ENCODE measurements at regions not wholly inside any gene's neighbourhood (a gene's known extent, or its start where the extent isn't known, plus 50 kb on each side); places are given as distances from the start of the nearest gene placed in this dataset.

GRCh38 chr11:95688501-95689222 lies 100.9 kb downstream of the FAM76B start:
- peaks cover 12% of the 10 kb centered on the region for H3K36me3 Mint-ChIP-seq (ENCODE audit: low read depth)
- ATAC-seq (peak; percentile 77), DNase-seq (no peak)
- peaks cover 4% of the 10 kb centered on the region for H3K9me3 Mint-ChIP-seq
- TF ChIP-seq, protein P1, sequence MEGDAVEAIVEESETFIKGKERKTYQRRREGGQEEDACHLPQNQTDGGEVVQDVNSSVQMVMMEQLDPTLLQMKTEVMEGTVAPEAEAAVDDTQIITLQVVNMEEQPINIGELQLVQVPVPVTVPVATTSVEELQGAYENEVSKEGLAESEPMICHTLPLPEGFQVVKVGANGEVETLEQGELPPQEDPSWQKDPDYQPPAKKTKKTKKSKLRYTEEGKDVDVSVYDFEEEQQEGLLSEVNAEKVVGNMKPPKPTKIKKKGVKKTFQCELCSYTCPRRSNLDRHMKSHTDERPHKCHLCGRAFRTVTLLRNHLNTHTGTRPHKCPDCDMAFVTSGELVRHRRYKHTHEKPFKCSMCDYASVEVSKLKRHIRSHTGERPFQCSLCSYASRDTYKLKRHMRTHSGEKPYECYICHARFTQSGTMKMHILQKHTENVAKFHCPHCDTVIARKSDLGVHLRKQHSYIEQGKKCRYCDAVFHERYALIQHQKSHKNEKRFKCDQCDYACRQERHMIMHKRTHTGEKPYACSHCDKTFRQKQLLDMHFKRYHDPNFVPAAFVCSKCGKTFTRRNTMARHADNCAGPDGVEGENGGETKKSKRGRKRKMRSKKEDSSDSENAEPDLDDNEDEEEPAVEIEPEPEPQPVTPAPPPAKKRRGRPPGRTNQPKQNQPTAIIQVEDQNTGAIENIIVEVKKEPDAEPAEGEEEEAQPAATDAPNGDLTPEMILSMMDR (IDR thresholded peaks at IDR 0.05): no peak
- H3K27me3 Mint-ChIP-seq: no peaks in the 10 kb centered on the region
- H3K4me3 Mint-ChIP-seq: no peak overlapping the region
- H3K27ac Mint-ChIP-seq: no peak overlapping the region
- intact Hi-C loops (cut with micrococcal nuclease): no loop called here
- ChIA-PET CTCF (interaction anchor here (0.7 to 1.9 kb wide), 5 partner anchors 11 to 22 kb away, joined by 3 to 8 read pairs (median 5); no protein-coding TSS in a partner anchor), POLR2A (interaction anchor here (0.6 to 1.2 kb wide), 4 partner anchors 10 to 114 kb away, joined by 3 to 18 read pairs (median 3); no protein-coding TSS in a partner anchor)
- H3K4me1 Mint-ChIP-seq (ENCODE audit: low read depth): peaks cover 24% of the 10 kb centered on the region

GRCh38 chr11:95688015-95688414 lies 101.6 kb downstream of the FAM76B start:
- TF ChIP-seq, protein P1 (IDR thresholded peaks at IDR 0.05): no peak
- no peak for DNase-seq
- Mint-ChIP-seq H3K27ac (no peak overlapping the region), H3K27me3 (no peaks in the 10 kb centered on the region), H3K4me1 (ENCODE audit: low read depth) (peaks cover 29% of the 10 kb centered on the region), H3K9me3 (peaks cover 4% of the 10 kb centered on the region), H3K4me3 (no peak overlapping the region), H3K36me3 (ENCODE audit: low read depth) (peaks cover 12% of the 10 kb centered on the region)
- intact Hi-C loops (cut with micrococcal nuclease): no loop called here
- peak; percentile 25 for ATAC-seq
- POLR2A ChIA-PET: interaction anchor here (0.8 to 1.2 kb wide), 3 partner anchors 10 to 17 kb away, joined by 3 to 18 read pairs (median 3); no protein-coding TSS in a partner anchor
- CTCF ChIA-PET: interaction anchor here (0.7 to 1.2 kb wide), 4 partner anchors 12 to 23 kb away, joined by 3 to 8 read pairs (median 4); no protein-coding TSS in a partner anchor

DNA sequence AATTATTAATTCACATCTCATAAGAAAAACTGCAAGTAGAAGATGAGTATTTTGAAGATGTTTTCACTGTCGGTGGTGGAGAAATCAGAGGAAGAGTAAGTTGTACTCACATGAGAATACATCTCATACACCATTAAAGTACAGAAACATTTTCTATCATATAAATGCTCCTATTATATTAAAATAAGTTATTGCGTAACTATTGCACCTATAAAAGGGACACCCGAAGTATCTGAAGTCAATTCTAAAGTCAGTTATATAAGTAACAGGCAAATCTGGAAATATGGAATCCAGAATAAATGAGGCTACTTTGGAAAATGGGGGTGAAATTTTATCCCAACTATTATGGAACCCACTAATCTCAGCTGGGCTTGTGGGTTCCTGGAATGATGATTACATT lies 103.3 kb downstream of the FAM76B start:
- Mint-ChIP-seq H3K4me3 (no peak overlapping the region), H3K4me1 (ENCODE audit: low read depth) (peaks cover 46% of the 10 kb centered on the region), H3K36me3 (ENCODE audit: low read depth) (peaks cover 19% of the 10 kb centered on the region), H3K27me3 (no peaks in the 10 kb centered on the region), H3K27ac (peak overlapping the region; percentile 21), H3K9me3 (peaks cover 6% of the 10 kb centered on the region)
- ATAC-seq: no peak
- intact Hi-C loops (cut with micrococcal nuclease): no loop called here
- TF ChIP-seq, protein P1 (IDR thresholded peaks at IDR 0.05): no peak
- no peak for DNase-seq
- CTCF ChIA-PET: no interaction called here
- POLR2A ChIA-PET: no interaction called here

DNA sequence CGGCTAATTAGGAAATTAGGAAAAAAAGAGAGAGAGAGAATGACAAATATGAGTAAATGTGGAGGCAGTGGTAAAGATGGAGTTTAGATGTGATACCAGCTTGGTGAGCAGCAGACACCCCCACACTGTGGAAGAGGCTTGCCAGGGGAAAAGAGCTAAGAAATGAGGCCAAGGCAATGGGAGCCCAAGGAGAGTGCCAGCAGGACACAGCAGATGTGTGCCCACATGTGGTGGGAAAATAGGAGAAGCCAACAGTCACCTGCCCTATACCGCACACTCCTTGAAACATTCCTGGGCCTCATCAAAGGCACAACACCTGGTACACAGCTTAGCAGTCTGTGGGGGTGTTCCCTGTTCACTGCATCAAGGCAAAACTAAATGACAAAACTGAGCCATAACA lies 104.9 kb downstream of the FAM76B start:
- no peaks in the 10 kb centered on the region for H3K27me3 Mint-ChIP-seq
- TF ChIP-seq, protein P1 (IDR thresholded peaks at IDR 0.05): no peak
- DNase-seq (no peak), ATAC-seq (no peak)
- H3K9me3 Mint-ChIP-seq: peaks cover 6% of the 10 kb centered on the region
- intact Hi-C loops (cut with micrococcal nuclease): loop anchor here (5.0 kb wide), 1 partner anchor 127 kb away; no protein-coding TSS in a partner anchor
- peaks cover 62% of the 10 kb centered on the region for H3K4me1 Mint-ChIP-seq (ENCODE audit: low read depth)
- H3K36me3 Mint-ChIP-seq (ENCODE audit: low read depth): peaks cover 19% of the 10 kb centered on the region
- peak overlapping the region; percentile 83 for H3K27ac Mint-ChIP-seq
- CTCF ChIA-PET: interaction anchor here (1.0 to 2.8 kb wide), 3 partner anchors 14 to 533 kb away, joined by 3 to 24 read pairs (median 9); no protein-coding TSS in a partner anchor
- POLR2A ChIA-PET: interaction anchor here (1.1 kb wide), 2 partner anchors 11 to 14 kb away, joined by 4 read pairs; no protein-coding TSS in a partner anchor
- H3K4me3 Mint-ChIP-seq: no peak overlapping the region

DNA sequence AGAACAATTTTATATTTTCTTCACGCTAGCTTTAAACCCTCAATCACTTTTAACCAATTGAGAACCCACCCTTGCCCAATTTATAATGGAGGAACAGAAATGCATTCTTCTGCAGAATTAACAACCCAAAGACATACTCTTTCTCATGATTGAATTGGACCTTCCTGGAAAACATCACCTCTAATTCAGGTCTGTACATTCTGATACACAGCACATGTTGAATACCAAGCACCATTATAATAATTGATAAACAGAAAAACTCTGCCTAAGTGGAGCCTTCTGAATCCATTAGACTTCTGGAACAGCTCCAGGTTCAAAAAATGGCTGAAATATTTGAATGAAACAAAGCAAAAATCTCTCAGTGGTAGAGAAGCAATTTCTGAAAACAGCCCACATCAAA lies 105.4 kb downstream of the FAM76B start:
- TF ChIP-seq, protein P1 (IDR thresholded peaks at IDR 0.05): no peak
- intact Hi-C loops (cut with micrococcal nuclease): loop anchor here (5.0 kb wide), 1 partner anchor 127 kb away; no protein-coding TSS in a partner anchor
- no peak for DNase-seq
- H3K4me3 Mint-ChIP-seq: no peak overlapping the region
- ChIA-PET CTCF (interaction anchor here (1.0 to 2.8 kb wide), 5 partner anchors 11 to 532 kb away, joined by 3 to 24 read pairs (median 7); no protein-coding TSS in a partner anchor), POLR2A (interaction anchor here (0.6 to 1.1 kb wide), 2 partner anchors 11 to 611 kb away, joined by 3 to 4 read pairs; no protein-coding TSS in a partner anchor)
- H3K27me3 Mint-ChIP-seq: no peaks in the 10 kb centered on the region
- ATAC-seq: no peak
- peaks cover 22% of the 10 kb centered on the region for H3K36me3 Mint-ChIP-seq (ENCODE audit: low read depth)
- H3K9me3 Mint-ChIP-seq: peaks cover 6% of the 10 kb centered on the region
- H3K27ac Mint-ChIP-seq: peak overlapping the region; percentile 83
- H3K4me1 Mint-ChIP-seq (ENCODE audit: low read depth): peaks cover 67% of the 10 kb centered on the region
